ENCODE measurements at regions not wholly inside any gene's neighbourhood (a gene's known extent, or its start where the extent isn't known, plus 50 kb on each side); places are given as distances from the start of the nearest gene placed in this dataset.

GRCh38 chr13:90156390-90156789, 1191.1 kb upstream of the MIR17HG start:
- no peak for ATAC-seq
- no peak for DNase-seq

GRCh38 chr13:90168953-90169352, 1178.5 kb upstream of the MIR17HG start:
- no peak for ATAC-seq
- no peak for DNase-seq

GRCh38 chr13:90170208-90170607, 1177.3 kb upstream of the MIR17HG start:
- no peak for ATAC-seq
- DNase-seq: no peak

GRCh38 chr13:90171649-90172048, 1175.8 kb upstream of the MIR17HG start:
- DNase-seq (no peak), ATAC-seq (no peak)

- ATAC-seq (no peak), DNase-seq (no peak)
Observed at GRCh38 chr13:90177512-90177911, 1170.0 kb upstream of the MIR17HG start.

- no peak for ATAC-seq
- DNase-seq: no peak
Observed at GRCh38 chr13:90184355-90184754, 1163.1 kb upstream of the MIR17HG start.

GRCh38 chr13:90185734-90186133, 1161.8 kb upstream of the MIR17HG start:
- no peak for ATAC-seq
- DNase-seq: no peak

- DNase-seq (no peak), ATAC-seq (no peak)
Observed at GRCh38 chr13:90187478-90188350, 1159.8 kb upstream of the MIR17HG start.

GRCh38 chr13:90188351-90188636, 1159.2 kb upstream of the MIR17HG start:
- DNase-seq (no peak), ATAC-seq (no peak)

- DNase-seq (no peak), ATAC-seq (no peak)
Observed at GRCh38 chr13:90197722-90198121, 1149.8 kb upstream of the MIR17HG start.

GRCh38 chr13:90201202-90201601, 1146.3 kb upstream of the MIR17HG start:
- DNase-seq: no peak
- no peak for ATAC-seq

- DNase-seq (no peak), ATAC-seq (no peak)
Observed at GRCh38 chr13:90201676-90202460, 1145.6 kb upstream of the MIR17HG start.

- DNase-seq (no peak), ATAC-seq (no peak)
Observed at GRCh38 chr13:90205081-90205480, 1142.4 kb upstream of the MIR17HG start.

- no peak for ATAC-seq
Observed at GRCh38 chr13:90205911-90206310, 1141.6 kb upstream of the MIR17HG start.

GRCh38 chr13:90217275-90217674, 1130.2 kb upstream of the MIR17HG start:
- DNase-seq (no peak), ATAC-seq (no peak)

More at GRCh38 chr13:90205911-90206310, 1141.6 kb upstream of the MIR17HG start:
- no peak for DNase-seq

GRCh38 chr13:90222758-90223157, 1124.7 kb upstream of the MIR17HG start:
- DNase-seq (no peak), ATAC-seq (no peak)

- ATAC-seq: no peak
- DNase-seq: no peak
Observed at GRCh38 chr13:90230311-90230710, 1117.2 kb upstream of the MIR17HG start.

GRCh38 chr13:90232291-90232690, 1115.2 kb upstream of the MIR17HG start:
- DNase-seq: no peak
- ATAC-seq: no peak

GRCh38 chr13:90233933-90234672, 1113.4 kb upstream of the MIR17HG start:
- ATAC-seq: no peak

GRCh38 chr13:90237852-90238251, 1109.6 kb upstream of the MIR17HG start:
- DNase-seq: no peak
- no peak for ATAC-seq

More at GRCh38 chr13:90233933-90234672, 1113.4 kb upstream of the MIR17HG start:
- no peak for DNase-seq

GRCh38 chr13:90238413-90238812, 1109.1 kb upstream of the MIR17HG start:
- DNase-seq: no peak
- no peak for ATAC-seq

GRCh38 chr13:90239130-90239529, 1108.4 kb upstream of the MIR17HG start:
- no peak for DNase-seq
- no peak for ATAC-seq

GRCh38 chr13:90246005-90246404, 1101.5 kb upstream of the MIR17HG start:
- ATAC-seq (no peak), DNase-seq (no peak)

Data from stimulated activated naive CD8-positive, alpha-beta T cell treated with anti-CD3 and anti-CD28 coated beads, Interleukin-15, Interleukin-2, amounts not matched to agents 100 U/mL and 50 U/mL, for 24 hours (primary cell).